ENCODE measurements at regions not wholly inside any gene's neighbourhood (a gene's known extent, or its start where the extent isn't known, plus 50 kb on each side); places are given as distances from the start of the nearest gene placed in this dataset.

- Mint-ChIP-seq H3K27ac (no peak overlapping the region), H3K4me3 (no peak overlapping the region), H3K36me3 (no peaks in the 10 kb centered on the region), H3K4me1 (peaks cover 10% of the 10 kb centered on the region), H3K27me3 (ENCODE audit: insufficient read depth, low read depth) (peaks cover 3% of the 10 kb centered on the region), H3K9me3 (no peaks in the 10 kb centered on the region)
- Histone ChIP-seq H3K36me3 (no peaks in the 10 kb centered on the region), H3K79me2 (ENCODE audit: low read depth) (no peaks in the 10 kb centered on the region), H3K27me3 (no peaks in the 10 kb centered on the region), H3K4me2 (no peak overlapping the region), H3K4me1 (peaks cover 6% of the 10 kb centered on the region), H3K27ac (no peak overlapping the region), H2AFZ (replicated peaks) (no peak overlapping the region), H3K9ac (no peak overlapping the region), H3K4me3 (no peak overlapping the region), H3F3A (ENCODE audit: low read depth) (no peaks in the 10 kb centered on the region), H4K20me1 (ENCODE audit: low read depth) (no peaks in the 10 kb centered on the region), H3K9me3 (ENCODE audit: low read depth) (no peaks in the 10 kb centered on the region)
- DNase-seq (ENCODE audit: low spot score), result no peak
- TF ChIP-seq EZH2phosphoT487 (IDR thresholded peaks at IDR 0.05) (no peak), CTCF (IDR thresholded peaks at IDR 0.05) (no peak), EZH2 (IDR thresholded peaks at IDR 0.05) (no peak)
Measured at GRCh38 chr19:30674656-30675055, 302.5 kb downstream of the ZNF536 start.

- peaks cover 3% of the 10 kb centered on the region for H3K27me3 Mint-ChIP-seq (ENCODE audit: insufficient read depth, low read depth)
- H3K9me3 Mint-ChIP-seq, result no peaks in the 10 kb centered on the region
- TF ChIP-seq CTCF (IDR thresholded peaks at IDR 0.05) (no peak), EZH2phosphoT487 (IDR thresholded peaks at IDR 0.05) (no peak), EZH2 (IDR thresholded peaks at IDR 0.05) (no peak)
- Histone ChIP-seq H3K4me2 (no peak overlapping the region), H3K4me1 (peaks cover 1% of the 10 kb centered on the region), H3F3A (ENCODE audit: low read depth) (no peaks in the 10 kb centered on the region), H2AFZ (replicated peaks) (no peak overlapping the region), H3K4me3 (no peak overlapping the region), H3K36me3 (no peaks in the 10 kb centered on the region), H3K9me3 (ENCODE audit: low read depth) (no peaks in the 10 kb centered on the region), H4K20me1 (ENCODE audit: low read depth) (no peaks in the 10 kb centered on the region), H3K9ac (no peak overlapping the region), H3K27ac (no peak overlapping the region), H3K79me2 (ENCODE audit: low read depth) (no peaks in the 10 kb centered on the region), H3K27me3 (peaks cover 10% of the 10 kb centered on the region)
- H3K4me1 Mint-ChIP-seq, result peaks cover 9% of the 10 kb centered on the region
- no peak overlapping the region for H3K27ac Mint-ChIP-seq
- no peak overlapping the region for H3K4me3 Mint-ChIP-seq
- H3K36me3 Mint-ChIP-seq, result no peaks in the 10 kb centered on the region
- DNase-seq (ENCODE audit: low spot score), result no peak
Measured at GRCh38 chr19:30673336-30673735, 301.2 kb downstream of the ZNF536 start.

- Histone ChIP-seq H3K4me3 (no peak overlapping the region), H3K9ac (no peak overlapping the region), H3K36me3 (no peaks in the 10 kb centered on the region), H3K27ac (no peak overlapping the region), H3K27me3 (peaks cover 14% of the 10 kb centered on the region), H4K20me1 (ENCODE audit: low read depth) (no peaks in the 10 kb centered on the region), H3F3A (ENCODE audit: low read depth) (no peaks in the 10 kb centered on the region), H3K4me1 (no peaks in the 10 kb centered on the region), H3K9me3 (ENCODE audit: low read depth) (no peaks in the 10 kb centered on the region), H3K79me2 (ENCODE audit: low read depth) (no peaks in the 10 kb centered on the region), H3K4me2 (no peak overlapping the region), H2AFZ (replicated peaks) (no peak overlapping the region)
- Mint-ChIP-seq H3K27me3 (ENCODE audit: insufficient read depth, low read depth) (peaks cover 3% of the 10 kb centered on the region), H3K27ac (no peak overlapping the region), H3K4me3 (no peak overlapping the region), H3K36me3 (no peaks in the 10 kb centered on the region), H3K4me1 (peaks cover 8% of the 10 kb centered on the region), H3K9me3 (no peaks in the 10 kb centered on the region)
- DNase-seq (ENCODE audit: low spot score), result no peak
- TF ChIP-seq CTCF (IDR thresholded peaks at IDR 0.05), result no peak
- TF ChIP-seq EZH2 (IDR thresholded peaks at IDR 0.05), result no peak
- TF ChIP-seq EZH2phosphoT487 (IDR thresholded peaks at IDR 0.05), result no peak
Measured at GRCh38 chr19:30672926-30673325, 300.7 kb downstream of the ZNF536 start.

Data from neural progenitor cell (in vitro differentiated cells).